ENCODE measurements at regions not wholly inside any gene's neighbourhood (a gene's known extent, or its start where the extent isn't known, plus 50 kb on each side); places are given as distances from the start of the nearest gene placed in this dataset.

DNA sequence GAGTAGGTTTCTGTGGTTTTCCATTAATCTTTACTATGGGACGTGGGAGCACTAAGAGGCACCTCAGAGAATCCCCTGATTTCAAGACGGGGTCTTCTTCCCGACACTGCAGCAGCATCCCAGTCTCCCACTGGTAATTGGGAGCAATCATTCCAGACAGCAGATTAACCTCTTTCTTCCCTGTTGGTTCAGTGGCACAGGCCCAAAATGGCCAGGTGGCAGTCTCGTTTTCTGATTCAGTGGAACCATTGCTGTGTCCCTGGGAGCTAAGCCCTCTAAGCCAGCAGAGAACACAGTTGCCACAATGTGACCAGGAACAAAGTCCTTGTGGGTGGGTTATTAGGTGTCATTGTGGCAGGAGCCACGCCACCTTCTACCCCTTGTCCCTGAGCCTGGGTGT is 342.1 kb downstream of the MATN1 start:
- no peak for ATAC-seq
- TF ChIP-seq, protein P1, sequence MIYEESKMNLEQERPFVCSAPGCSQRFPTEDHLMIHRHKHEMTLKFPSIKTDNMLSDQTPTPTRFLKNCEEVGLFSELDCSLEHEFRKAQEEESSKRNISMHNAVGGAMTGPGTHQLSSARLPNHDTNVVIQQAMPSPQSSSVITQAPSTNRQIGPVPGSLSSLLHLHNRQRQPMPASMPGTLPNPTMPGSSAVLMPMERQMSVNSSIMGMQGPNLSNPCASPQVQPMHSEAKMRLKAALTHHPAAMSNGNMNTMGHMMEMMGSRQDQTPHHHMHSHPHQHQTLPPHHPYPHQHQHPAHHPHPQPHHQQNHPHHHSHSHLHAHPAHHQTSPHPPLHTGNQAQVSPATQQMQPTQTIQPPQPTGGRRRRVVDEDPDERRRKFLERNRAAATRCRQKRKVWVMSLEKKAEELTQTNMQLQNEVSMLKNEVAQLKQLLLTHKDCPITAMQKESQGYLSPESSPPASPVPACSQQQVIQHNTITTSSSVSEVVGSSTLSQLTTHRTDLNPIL (CRISPR knock-in tag; IDR thresholded peaks at IDR 0.05; ENCODE audit: low read depth) = no peak
- TF ChIP-seq OSR1 (CRISPR knock-in tag; IDR thresholded peaks at IDR 0.05) (no peak), ZNF565 (CRISPR knock-in tag; conservative IDR thresholded peaks at IDR 0.05; ENCODE audit: low read depth) (no peak)

- TF ChIP-seq ZFP3 (CRISPR knock-in tag; IDR thresholded peaks at IDR 0.05) = no peak
- no peak for TF ChIP-seq SNAI2 (CRISPR knock-in tag; IDR thresholded peaks at IDR 0.05)
- TF ChIP-seq PPARA (CRISPR knock-in tag; IDR thresholded peaks at IDR 0.05; ENCODE audit: borderline replicate concordance) = no peak
- TF ChIP-seq ZNF8 (CRISPR knock-in tag; IDR thresholded peaks at IDR 0.05) = no peak
- TF ChIP-seq, protein P2, sequence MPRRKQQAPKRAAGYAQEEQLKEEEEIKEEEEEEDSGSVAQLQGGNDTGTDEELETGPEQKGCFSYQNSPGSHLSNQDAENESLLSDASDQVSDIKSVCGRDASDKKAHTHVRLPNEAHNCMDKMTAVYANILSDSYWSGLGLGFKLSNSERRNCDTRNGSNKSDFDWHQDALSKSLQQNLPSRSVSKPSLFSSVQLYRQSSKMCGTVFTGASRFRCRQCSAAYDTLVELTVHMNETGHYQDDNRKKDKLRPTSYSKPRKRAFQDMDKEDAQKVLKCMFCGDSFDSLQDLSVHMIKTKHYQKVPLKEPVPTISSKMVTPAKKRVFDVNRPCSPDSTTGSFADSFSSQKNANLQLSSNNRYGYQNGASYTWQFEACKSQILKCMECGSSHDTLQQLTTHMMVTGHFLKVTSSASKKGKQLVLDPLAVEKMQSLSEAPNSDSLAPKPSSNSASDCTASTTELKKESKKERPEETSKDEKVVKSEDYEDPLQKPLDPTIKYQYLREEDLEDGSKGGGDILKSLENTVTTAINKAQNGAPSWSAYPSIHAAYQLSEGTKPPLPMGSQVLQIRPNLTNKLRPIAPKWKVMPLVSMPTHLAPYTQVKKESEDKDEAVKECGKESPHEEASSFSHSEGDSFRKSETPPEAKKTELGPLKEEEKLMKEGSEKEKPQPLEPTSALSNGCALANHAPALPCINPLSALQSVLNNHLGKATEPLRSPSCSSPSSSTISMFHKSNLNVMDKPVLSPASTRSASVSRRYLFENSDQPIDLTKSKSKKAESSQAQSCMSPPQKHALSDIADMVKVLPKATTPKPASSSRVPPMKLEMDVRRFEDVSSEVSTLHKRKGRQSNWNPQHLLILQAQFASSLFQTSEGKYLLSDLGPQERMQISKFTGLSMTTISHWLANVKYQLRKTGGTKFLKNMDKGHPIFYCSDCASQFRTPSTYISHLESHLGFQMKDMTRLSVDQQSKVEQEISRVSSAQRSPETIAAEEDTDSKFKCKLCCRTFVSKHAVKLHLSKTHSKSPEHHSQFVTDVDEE (CRISPR knock-in tag; IDR thresholded peaks at IDR 0.05) = no peak
- no peak for TF ChIP-seq GLIS3 (CRISPR knock-in tag; IDR thresholded peaks at IDR 0.05)
- no peak for TF ChIP-seq ZFP30 (CRISPR knock-in tag; IDR thresholded peaks at IDR 0.05)
- TF ChIP-seq ZNF70 (CRISPR knock-in tag; IDR thresholded peaks at IDR 0.05) = no peak
- TF ChIP-seq TCF4 (CRISPR knock-in tag; IDR thresholded peaks at IDR 0.05; ENCODE audit: borderline replicate concordance) = no peak
- TF ChIP-seq RARB (CRISPR knock-in tag; IDR thresholded peaks at IDR 0.05) = no peak
- TF ChIP-seq TOX (CRISPR knock-in tag; IDR thresholded peaks at IDR 0.05; ENCODE audit: borderline replicate concordance) = no peak
- TF ChIP-seq ISL1 (CRISPR knock-in tag; IDR thresholded peaks at IDR 0.05) = no peak
- TF ChIP-seq, protein P3, sequence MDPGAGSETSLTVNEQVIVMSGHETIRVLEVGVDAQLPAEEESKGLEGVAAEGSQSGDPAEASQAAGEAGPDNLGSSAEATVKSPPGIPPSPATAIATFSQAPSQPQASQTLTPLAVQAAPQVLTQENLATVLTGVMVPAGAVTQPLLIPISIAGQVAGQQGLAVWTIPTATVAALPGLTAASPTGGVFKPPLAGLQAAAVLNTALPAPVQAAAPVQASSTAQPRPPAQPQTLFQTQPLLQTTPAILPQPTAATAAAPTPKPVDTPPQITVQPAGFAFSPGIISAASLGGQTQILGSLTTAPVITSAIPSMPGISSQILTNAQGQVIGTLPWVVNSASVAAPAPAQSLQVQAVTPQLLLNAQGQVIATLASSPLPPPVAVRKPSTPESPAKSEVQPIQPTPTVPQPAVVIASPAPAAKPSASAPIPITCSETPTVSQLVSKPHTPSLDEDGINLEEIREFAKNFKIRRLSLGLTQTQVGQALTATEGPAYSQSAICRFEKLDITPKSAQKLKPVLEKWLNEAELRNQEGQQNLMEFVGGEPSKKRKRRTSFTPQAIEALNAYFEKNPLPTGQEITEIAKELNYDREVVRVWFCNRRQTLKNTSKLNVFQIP (CRISPR knock-in tag; IDR thresholded peaks at IDR 0.05; ENCODE audit: borderline replicate concordance, low read depth) = no peak
- TF ChIP-seq ZC3H10 (CRISPR knock-in tag; IDR thresholded peaks at IDR 0.05) = no peak
- TF ChIP-seq PATZ1 (CRISPR knock-in tag; IDR thresholded peaks at IDR 0.05; ENCODE audit: borderline replicate concordance) = no peak
- no peak for TF ChIP-seq CSDC2 (CRISPR knock-in tag; IDR thresholded peaks at IDR 0.05)
- no peak for TF ChIP-seq ESRRG (CRISPR knock-in tag; IDR thresholded peaks at IDR 0.05)
- ATAC-seq = no peak
These were observed 342.8 kb downstream of the MATN1 start for GRCh38 chr1:30380625-30380984.

DNA sequence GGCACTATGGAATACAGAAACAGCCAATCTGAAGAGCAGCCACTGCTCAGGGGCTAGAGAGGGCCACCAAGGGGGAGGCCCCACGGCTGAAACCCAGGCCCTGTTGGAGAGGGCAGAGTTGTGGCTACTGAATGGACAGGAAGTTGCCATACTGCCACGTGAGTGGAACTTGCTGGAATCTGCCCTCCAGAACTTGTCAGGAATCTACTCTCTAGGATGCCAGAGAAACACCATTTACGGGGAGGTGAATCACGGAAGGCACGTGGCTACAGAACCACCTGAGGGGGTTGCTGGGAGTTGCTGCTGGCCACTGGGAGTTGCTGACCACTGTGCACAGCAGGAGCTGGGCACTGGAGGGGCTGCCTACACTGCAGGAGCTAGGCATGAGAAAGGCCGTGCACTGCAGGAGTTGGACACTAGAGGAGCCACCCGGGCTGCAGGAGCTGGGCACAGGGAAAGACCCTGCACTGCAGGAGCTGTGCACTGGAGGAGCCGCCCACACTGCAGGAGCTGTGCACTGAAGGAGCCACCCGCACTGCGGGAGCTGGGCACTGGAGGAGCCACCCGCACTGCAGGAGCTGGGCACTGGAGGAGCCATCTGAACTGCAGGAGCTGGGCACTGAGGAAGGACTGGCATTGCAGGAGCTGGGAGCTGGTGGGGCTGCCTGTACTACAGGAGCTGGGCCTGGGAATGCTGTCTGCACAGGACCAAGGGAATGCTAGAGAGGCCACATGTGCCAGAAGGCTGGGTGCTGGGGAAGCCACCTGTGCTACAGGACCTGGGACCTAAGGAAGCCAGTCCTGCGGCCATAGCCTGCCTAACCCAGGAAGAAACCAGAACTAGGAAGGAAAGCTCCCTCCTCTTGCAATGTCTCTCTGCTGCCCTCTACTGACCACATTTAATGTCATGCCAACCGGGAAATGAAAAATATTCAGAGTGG is 343.4 kb downstream of the MATN1 start:
- ATAC-seq = peak; percentile 75
- TF ChIP-seq, protein P4, sequence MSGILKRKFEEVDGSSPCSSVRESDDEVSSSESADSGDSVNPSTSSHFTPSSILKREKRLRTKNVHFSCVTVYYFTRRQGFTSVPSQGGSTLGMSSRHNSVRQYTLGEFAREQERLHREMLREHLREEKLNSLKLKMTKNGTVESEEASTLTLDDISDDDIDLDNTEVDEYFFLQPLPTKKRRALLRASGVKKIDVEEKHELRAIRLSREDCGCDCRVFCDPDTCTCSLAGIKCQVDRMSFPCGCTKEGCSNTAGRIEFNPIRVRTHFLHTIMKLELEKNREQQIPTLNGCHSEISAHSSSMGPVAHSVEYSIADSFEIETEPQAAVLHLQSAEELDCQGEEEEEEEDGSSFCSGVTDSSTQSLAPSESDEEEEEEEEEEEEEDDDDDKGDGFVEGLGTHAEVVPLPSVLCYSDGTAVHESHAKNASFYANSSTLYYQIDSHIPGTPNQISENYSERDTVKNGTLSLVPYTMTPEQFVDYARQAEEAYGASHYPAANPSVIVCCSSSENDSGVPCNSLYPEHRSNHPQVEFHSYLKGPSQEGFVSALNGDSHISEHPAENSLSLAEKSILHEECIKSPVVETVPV (CRISPR knock-in tag; IDR thresholded peaks at IDR 0.05) = no peak
- no peak for TF ChIP-seq ZC3H10 (CRISPR knock-in tag; IDR thresholded peaks at IDR 0.05)
- TF ChIP-seq ZFP3 (CRISPR knock-in tag; IDR thresholded peaks at IDR 0.05) = no peak
- TF ChIP-seq OSR1 (CRISPR knock-in tag; IDR thresholded peaks at IDR 0.05) = no peak
- TF ChIP-seq RARB (CRISPR knock-in tag; IDR thresholded peaks at IDR 0.05) = no peak
- no peak for TF ChIP-seq PATZ1 (CRISPR knock-in tag; IDR thresholded peaks at IDR 0.05; ENCODE audit: borderline replicate concordance)
- TF ChIP-seq, protein P3 (CRISPR knock-in tag; IDR thresholded peaks at IDR 0.05; ENCODE audit: borderline replicate concordance, low read depth) = no peak
- no peak for TF ChIP-seq GLIS3 (CRISPR knock-in tag; IDR thresholded peaks at IDR 0.05)
- TF ChIP-seq ZNF8 (CRISPR knock-in tag; IDR thresholded peaks at IDR 0.05) = no peak
- TF ChIP-seq PPARA (CRISPR knock-in tag; IDR thresholded peaks at IDR 0.05; ENCODE audit: borderline replicate concordance) = no peak
- no peak for TF ChIP-seq BACH2 (CRISPR knock-in tag; IDR thresholded peaks at IDR 0.05; ENCODE audit: borderline replicate concordance)
- TF ChIP-seq TCF4 (CRISPR knock-in tag; IDR thresholded peaks at IDR 0.05; ENCODE audit: borderline replicate concordance) = no peak
- TF ChIP-seq ARNTL (CRISPR knock-in tag; IDR thresholded peaks at IDR 0.05; ENCODE audit: borderline replicate concordance, low read depth) = no peak
